Esophagus squamous epithelium (tissue), 4 donors: ENCODE measurements at regions not wholly inside any gene's neighbourhood (a gene's known extent, or its start where the extent isn't known, plus 50 kb on each side); places are given as distances from the start of the nearest gene placed in this dataset.

ENCODE experiments used
- CTCF ChIP-seq, 6 experiments: fragments of 450-650 bp in 4 of 6; fragments of 200-600 bp in 2 of 6; sonication (generic) in 2 of 6; IDR thresholded peaks; one replicate each; pipeline ENCODE4 v1.5.1; 2016 to 2019; ENCODE audit warnings: antibody characterized with exemption in 6 of 6, mild to moderate bottlenecking in 4 of 6, moderate library complexity in 4 of 6
- POLR2A ChIP-seq, 4 donors: fragments of 450-650 bp; IDR thresholded peaks; one replicate each; pipeline ENCODE4 v1.6.1; 2017; ENCODE audit warnings: antibody characterized with exemption in 4 of 4, mild to moderate bottlenecking in 4 of 4, moderate library complexity in 3 of 4

GRCh38 chr5:110085826-110086225 is 396.1 kb downstream of the MAN2A1 start:
- TF ChIP-seq POLR2A (IDR thresholded peaks at IDR 0.05) (no peak), CTCF (IDR thresholded peaks at IDR 0.05) (no peak)
